NCI-H524 (cell line): ENCODE measurements at regions not wholly inside any gene's neighbourhood (a gene's known extent, or its start where the extent isn't known, plus 50 kb on each side); places are given as distances from the start of the nearest gene placed in this dataset.

ENCODE experiments used
- DNase-seq, 2 experiments: peaks; one replicate each; lab custom pipeline; 2025; lab: John Stamatoyannopoulos, UW

GRCh38 chr13:48891586-48891985, 84.1 kb upstream of the FNDC3A start:
- no peak for DNase-seq

- DNase-seq, result no peak
These were observed 83.5 kb upstream of the FNDC3A start for GRCh38 chr13:48892053-48892687.

GRCh38 chr13:48892688-48893075, 83.0 kb upstream of the FNDC3A start:
- DNase-seq, result no peak

- no peak for DNase-seq
These were observed 79.4 kb upstream of the FNDC3A start for GRCh38 chr13:48896312-48896711.

- DNase-seq, result no peak
These were observed 73.9 kb upstream of the FNDC3A start for GRCh38 chr13:48901781-48902180.

GRCh38 chr13:48902368-48902767, 73.3 kb upstream of the FNDC3A start:
- DNase-seq, result no peak

- DNase-seq, result no peak
These were observed 70.9 kb upstream of the FNDC3A start for GRCh38 chr13:48904668-48905290.

GRCh38 chr13:48906200-48906599, 69.5 kb upstream of the FNDC3A start:
- DNase-seq, result no peak

GRCh38 chr13:48908381-48909055, 67.2 kb upstream of the FNDC3A start:
- DNase-seq, result no peak

GRCh38 chr13:48909056-48909389, 66.7 kb upstream of the FNDC3A start:
- no peak for DNase-seq

- no peak for DNase-seq
These were observed 65.0 kb upstream of the FNDC3A start for GRCh38 chr13:48910686-48911085.

GRCh38 chr13:48919751-48920150, 56.0 kb upstream of the FNDC3A start:
- no peak for DNase-seq

- no peak for DNase-seq
These were observed 55.0 kb upstream of the FNDC3A start for GRCh38 chr13:48920730-48921129.

- no peak for DNase-seq
These were observed 52.3 kb upstream of the FNDC3A start for GRCh38 chr13:48923376-48923775.

GRCh38 chr13:48925001-48925400, 50.7 kb upstream of the FNDC3A start:
- no peak for DNase-seq
